Panc1 (cell line): ENCODE measurements at regions not wholly inside any gene's neighbourhood (a gene's known extent, or its start where the extent isn't known, plus 50 kb on each side); places are given as distances from the start of the nearest gene placed in this dataset.
"Not testable (repeated sequence)": the region's sequence is repeated elsewhere in the genome, so short reads cannot be mapped to it uniquely, and the experiment has no call there.

Experiments used
- ATAC-seq: fragments of 200-7000 bp; cut with Tn5 transposase; 2 replicates; pipeline ENCODE4 v1.9.1; 2020; ENCODE audit warnings: mild to moderate bottlenecking, moderate library complexity
- BruUV-seq: library from RNA; stranded (reverse); fragments of 400-500 nt; replicated peaks from 2 replicates; lab custom pipeline; 2021; lab: Mats Ljungman, UMichigan
- CTCF ChIA-PET: fragments of 300-600 bp; sonication (Branson Sonifier 250); formaldehyde crosslinking; loops from one replicate; lab custom pipeline; 2022; ENCODE audit warnings: antibody characterized with exemption; lab: Charles Lee
- POLR2A ChIA-PET: fragments of 300-600 bp; sonication (Branson Sonifier 250); formaldehyde crosslinking; loops from one replicate; lab custom pipeline; 2022; ENCODE audit warnings: antibody characterized with exemption; lab: Charles Lee
- DNase-seq: peaks from one replicate; pipeline ENCODE4 v3.0.0-alpha.2; 2010; ENCODE audit warnings: low read depth, low spot score
- H3K27ac ChIP-seq: 2 replicates; pipeline ENCODE4 v1.5.1; 2011; ENCODE audit warnings: mild to moderate bottlenecking, low read length, inconsistent platforms
- H3K27me3 ChIP-seq: fragments of 200-500 bp; sonication (Bioruptor generic); 2 replicates; pipeline ENCODE4 v1.6.0; 2014; ENCODE audit warnings: low read length, inconsistent platforms; ENCODE audit not compliant: control insufficient read depth, insufficient read depth
- H3K36me3 ChIP-seq: fragments of 200-500 bp; sonication (Bioruptor generic); 2 replicates; pipeline ENCODE4 v1.5.1; 2014; ENCODE audit warnings: inconsistent platforms, mild to moderate bottlenecking, low read length, moderate library complexity; ENCODE audit not compliant: control insufficient read depth, insufficient read depth
- H3K4me1 ChIP-seq: 2 replicates; pipeline ENCODE4 v1.5.1; 2011; ENCODE audit warnings: inconsistent platforms, mild to moderate bottlenecking, low read length, moderate library complexity; ENCODE audit not compliant: control insufficient read depth, insufficient read depth
- H3K4me3 ChIP-seq, 2 experiments: 2 replicates each; pipeline ENCODE4 v1.5.1; 2011 to 2012; ENCODE audit warnings: low read depth in 2 of 2, low read length in 2 of 2, mild to moderate bottlenecking in 2 of 2, inconsistent platforms in 1 of 2, moderate library complexity in 1 of 2
- H3K9me3 ChIP-seq: fragments of 200-500 bp; sonication (Bioruptor generic); 2 replicates; pipeline ENCODE4 v1.5.1; 2014; ENCODE audit warnings: low read depth, mild to moderate bottlenecking, inconsistent platforms, low read length, moderate library complexity; ENCODE audit not compliant: control insufficient read depth, insufficient read depth
- POLR2AphosphoS5 ChIP-seq: IDR thresholded peaks from 2 replicates; pipeline ENCODE4 v1.6.1; 2012; ENCODE audit warnings: mild to moderate bottlenecking, low read depth, low read length, moderate library complexity
- SIN3A ChIP-seq: IDR thresholded peaks from 2 replicates; pipeline ENCODE4 v1.6.1; 2012; ENCODE audit warnings: low read depth, mild to moderate bottlenecking, low read length, moderate library complexity, borderline replicate concordance; ENCODE audit not compliant: insufficient read depth
- TCF7L2 ChIP-seq: IDR thresholded peaks from 2 replicates; pipeline ENCODE4 v1.6.1; 2011; ENCODE audit warnings: mild to moderate bottlenecking, low read depth, low read length, inconsistent platforms
- in situ Hi-C: cut with HindIII; loops from 2 replicates; pipeline ENCODE4 v1.10.0; 2016; ENCODE audit warnings: low sequenced_read_pairs, low pct_unique_long_range_greater_than_20kb
- intact Hi-C: fragments of 100-400 bp; cut with micrococcal nuclease; formaldehyde crosslinking; loops from one replicate; pipeline ENCODE4 v1.10.0; 2022; ENCODE audit not compliant: unreplicated experiment
- TF ChIP-seq, protein P1 (sequence below): fragments of 450-650 bp; IDR thresholded peaks from 2 replicates; pipeline ENCODE4 v1.5.1; 2017; ENCODE audit warnings: mild to moderate bottlenecking
- TF ChIP-seq, protein P2 (sequence below), 2 experiments: IDR thresholded peaks; 2 replicates each; pipeline ENCODE4 v1.6.1; 2011 to 2012; ENCODE audit warnings: low read depth in 2 of 2, control low read depth in 1 of 2, low read length in 1 of 2, mild to moderate bottlenecking in 1 of 2, moderate library complexity in 1 of 2; ENCODE audit not compliant: insufficient read depth in 1 of 2

DNA sequence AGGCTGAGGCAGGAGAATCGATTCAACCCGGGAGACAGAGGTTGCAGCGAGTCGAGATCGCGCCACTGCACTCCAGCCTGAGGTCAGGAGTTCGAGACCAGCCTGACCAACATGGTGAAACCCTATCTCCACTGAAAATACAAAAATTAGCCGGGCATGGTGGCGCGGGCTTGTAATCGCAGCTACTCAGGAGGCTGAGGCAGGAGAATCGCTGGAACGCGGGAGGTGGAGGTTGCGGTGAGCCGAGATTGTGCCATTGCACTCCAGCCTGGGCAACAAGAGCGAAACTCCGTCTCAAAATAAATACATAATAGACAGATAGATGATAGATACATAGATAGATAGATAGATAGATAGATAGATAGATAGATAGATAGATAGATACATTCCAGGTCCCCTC lies 233.3 kb downstream of the CRLF2 start:
- in situ Hi-C loops, DNase-seq, H3K4me3 ChIP-seq, intact Hi-C loops, H3K27ac ChIP-seq, H3K9me3 ChIP-seq, H3K4me1 ChIP-seq, CTCF ChIA-PET, BruUV-seq, H3K27me3 ChIP-seq, H3K36me3 ChIP-seq, ATAC-seq, POLR2A ChIA-PET: not testable (repeated sequence)

DNA sequence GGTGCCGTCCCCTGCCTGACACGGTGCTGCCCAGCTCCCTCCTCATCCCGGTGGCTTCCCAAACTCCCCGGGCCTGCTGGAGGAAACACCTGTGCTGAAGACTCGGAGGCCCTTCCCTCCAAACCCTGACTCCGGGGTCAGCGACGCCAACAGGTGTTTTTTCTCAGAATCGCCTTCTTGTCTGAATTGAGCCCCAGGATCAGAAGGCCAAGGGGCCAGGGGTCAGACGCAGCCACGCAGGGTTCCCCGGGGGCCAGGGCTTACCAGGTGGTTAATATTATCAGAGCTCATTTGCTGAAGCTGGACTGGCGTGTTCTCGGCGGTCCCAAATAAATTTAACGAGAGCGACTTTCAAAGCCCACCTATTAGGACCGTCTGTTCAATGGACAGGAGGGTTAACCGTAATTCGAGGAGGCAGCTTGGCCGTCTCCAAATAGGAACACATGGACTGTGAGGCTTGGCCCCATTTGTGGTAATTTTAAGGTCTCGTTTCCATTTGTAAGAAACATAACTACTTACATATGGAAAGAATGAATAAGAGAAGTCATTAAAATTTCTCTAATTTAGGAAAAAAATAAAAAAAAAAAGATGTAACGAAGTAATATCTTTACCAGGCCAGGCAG lies 239.3 kb downstream of the CRLF2 start:
- ATAC-seq (no peak), DNase-seq (no peak)
- no peak overlapping the region for H3K4me3 ChIP-seq
- in situ Hi-C loops (no loop called here), intact Hi-C loops (no loop called here)
- no peaks in the 10 kb centered on the region for H3K4me1 ChIP-seq
- TF ChIP-seq, protein P1, sequence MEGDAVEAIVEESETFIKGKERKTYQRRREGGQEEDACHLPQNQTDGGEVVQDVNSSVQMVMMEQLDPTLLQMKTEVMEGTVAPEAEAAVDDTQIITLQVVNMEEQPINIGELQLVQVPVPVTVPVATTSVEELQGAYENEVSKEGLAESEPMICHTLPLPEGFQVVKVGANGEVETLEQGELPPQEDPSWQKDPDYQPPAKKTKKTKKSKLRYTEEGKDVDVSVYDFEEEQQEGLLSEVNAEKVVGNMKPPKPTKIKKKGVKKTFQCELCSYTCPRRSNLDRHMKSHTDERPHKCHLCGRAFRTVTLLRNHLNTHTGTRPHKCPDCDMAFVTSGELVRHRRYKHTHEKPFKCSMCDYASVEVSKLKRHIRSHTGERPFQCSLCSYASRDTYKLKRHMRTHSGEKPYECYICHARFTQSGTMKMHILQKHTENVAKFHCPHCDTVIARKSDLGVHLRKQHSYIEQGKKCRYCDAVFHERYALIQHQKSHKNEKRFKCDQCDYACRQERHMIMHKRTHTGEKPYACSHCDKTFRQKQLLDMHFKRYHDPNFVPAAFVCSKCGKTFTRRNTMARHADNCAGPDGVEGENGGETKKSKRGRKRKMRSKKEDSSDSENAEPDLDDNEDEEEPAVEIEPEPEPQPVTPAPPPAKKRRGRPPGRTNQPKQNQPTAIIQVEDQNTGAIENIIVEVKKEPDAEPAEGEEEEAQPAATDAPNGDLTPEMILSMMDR, result no peak
- TF ChIP-seq TCF7L2 (no peak), SIN3A (no peak), POLR2AphosphoS5 (no peak)
- TF ChIP-seq, protein P2, sequence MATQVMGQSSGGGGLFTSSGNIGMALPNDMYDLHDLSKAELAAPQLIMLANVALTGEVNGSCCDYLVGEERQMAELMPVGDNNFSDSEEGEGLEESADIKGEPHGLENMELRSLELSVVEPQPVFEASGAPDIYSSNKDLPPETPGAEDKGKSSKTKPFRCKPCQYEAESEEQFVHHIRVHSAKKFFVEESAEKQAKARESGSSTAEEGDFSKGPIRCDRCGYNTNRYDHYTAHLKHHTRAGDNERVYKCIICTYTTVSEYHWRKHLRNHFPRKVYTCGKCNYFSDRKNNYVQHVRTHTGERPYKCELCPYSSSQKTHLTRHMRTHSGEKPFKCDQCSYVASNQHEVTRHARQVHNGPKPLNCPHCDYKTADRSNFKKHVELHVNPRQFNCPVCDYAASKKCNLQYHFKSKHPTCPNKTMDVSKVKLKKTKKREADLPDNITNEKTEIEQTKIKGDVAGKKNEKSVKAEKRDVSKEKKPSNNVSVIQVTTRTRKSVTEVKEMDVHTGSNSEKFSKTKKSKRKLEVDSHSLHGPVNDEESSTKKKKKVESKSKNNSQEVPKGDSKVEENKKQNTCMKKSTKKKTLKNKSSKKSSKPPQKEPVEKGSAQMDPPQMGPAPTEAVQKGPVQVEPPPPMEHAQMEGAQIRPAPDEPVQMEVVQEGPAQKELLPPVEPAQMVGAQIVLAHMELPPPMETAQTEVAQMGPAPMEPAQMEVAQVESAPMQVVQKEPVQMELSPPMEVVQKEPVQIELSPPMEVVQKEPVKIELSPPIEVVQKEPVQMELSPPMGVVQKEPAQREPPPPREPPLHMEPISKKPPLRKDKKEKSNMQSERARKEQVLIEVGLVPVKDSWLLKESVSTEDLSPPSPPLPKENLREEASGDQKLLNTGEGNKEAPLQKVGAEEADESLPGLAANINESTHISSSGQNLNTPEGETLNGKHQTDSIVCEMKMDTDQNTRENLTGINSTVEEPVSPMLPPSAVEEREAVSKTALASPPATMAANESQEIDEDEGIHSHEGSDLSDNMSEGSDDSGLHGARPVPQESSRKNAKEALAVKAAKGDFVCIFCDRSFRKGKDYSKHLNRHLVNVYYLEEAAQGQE (IDR thresholded peaks at IDR 0.05; ENCODE audit: insufficient read depth in 1 of 2, low read depth in 2 of 2, low read length in 1 of 2), result no peak
- POLR2A ChIA-PET, result no interaction called here
- H3K36me3 ChIP-seq, result no peaks in the 10 kb centered on the region
- H3K27me3 ChIP-seq, result no peaks in the 10 kb centered on the region
- no peaks in the 10 kb centered on the region for H3K9me3 ChIP-seq
- no TSS peak for BruUV-seq
- CTCF ChIA-PET, result no interaction called here
- H3K27ac ChIP-seq, result no peak overlapping the region

DNA sequence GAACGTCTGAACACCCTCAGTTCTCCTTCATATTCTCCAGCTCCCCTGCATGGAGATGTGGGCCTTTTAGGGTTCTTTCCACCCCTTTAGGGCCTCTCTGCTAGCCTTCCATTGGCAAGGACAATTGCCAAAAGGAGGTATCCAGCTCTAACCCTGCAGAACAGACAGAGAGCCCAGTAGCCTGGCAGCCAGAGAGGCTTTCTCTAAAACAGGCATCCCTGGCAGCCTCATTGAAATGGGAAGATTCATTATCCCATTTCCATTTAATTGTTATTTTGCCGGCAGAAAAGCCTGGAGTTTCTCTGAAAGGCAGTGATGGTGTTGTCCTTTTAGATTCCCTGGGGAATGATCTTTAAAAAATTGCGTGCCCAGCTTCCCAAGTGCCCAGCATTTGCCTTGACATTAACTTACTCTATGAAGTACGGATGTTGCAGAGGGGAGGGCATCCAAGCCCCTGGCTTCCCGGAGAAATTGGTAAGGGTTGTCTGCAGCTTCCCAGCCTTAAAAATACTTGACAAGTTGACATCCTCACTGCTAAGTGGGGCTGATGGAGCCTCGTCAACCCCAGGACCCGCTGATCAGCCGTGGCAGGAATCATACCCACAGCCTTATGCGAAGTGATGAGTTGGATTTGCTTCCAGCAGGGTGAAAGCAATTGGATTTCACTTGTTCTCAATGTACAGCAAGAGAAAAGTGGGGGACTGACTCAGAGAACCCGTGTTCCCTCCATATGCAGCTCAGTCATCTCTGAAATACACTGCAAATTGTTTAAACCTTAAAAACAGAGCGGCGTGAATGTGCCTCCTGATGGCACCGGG lies 244.1 kb downstream of the CRLF2 start:
- in situ Hi-C loops (no loop called here), intact Hi-C loops (no loop called here)
- TF ChIP-seq TCF7L2 (no peak), POLR2AphosphoS5 (no peak), SIN3A (no peak)
- TF ChIP-seq, protein P2 (IDR thresholded peaks at IDR 0.05; ENCODE audit: insufficient read depth in 1 of 2, low read depth in 2 of 2, low read length in 1 of 2), result no peak
- TF ChIP-seq, protein P1, result no peak
- ATAC-seq (no peak), DNase-seq (no peak)
- no peak overlapping the region for H3K4me3 ChIP-seq
- H3K27ac ChIP-seq, result no peak overlapping the region
- no peaks in the 10 kb centered on the region for H3K27me3 ChIP-seq
- no peaks in the 10 kb centered on the region for H3K9me3 ChIP-seq
- BruUV-seq, result no TSS peak
- no peaks in the 10 kb centered on the region for H3K36me3 ChIP-seq
- ChIA-PET CTCF (no interaction called here), POLR2A (no interaction called here)
- no peaks in the 10 kb centered on the region for H3K4me1 ChIP-seq
